Gastroesophageal sphincter (tissue), 4 donors: ENCODE measurements at regions not wholly inside any gene's neighbourhood (a gene's known extent, or its start where the extent isn't known, plus 50 kb on each side); places are given as distances from the start of the nearest gene placed in this dataset.

Experiments
- ATAC-seq: fragments of 150-250 bp; one replicate; pipeline ENCODE4 v1.9.1; 2016; ENCODE audit warnings: mild to moderate bottlenecking, moderate library complexity
- H3K27ac ChIP-seq, 4 donors: fragments of 200-600 bp; sonication (generic) in 3 of 4; 1 replicate in 3 of 4; 2 replicates in 1 of 4; pipeline ENCODE4 v1.5.1; 2016 to 2019
- H3K27me3 ChIP-seq: fragments of 200-600 bp; sonication (generic); one replicate; pipeline ENCODE4 v1.5.1; 2019
- H3K36me3 ChIP-seq, 2 donors: fragments of 200-600 bp; sonication (generic); one replicate each; pipeline ENCODE4 v1.5.1; 2019; ENCODE audit warnings: control low read depth in 1 of 2
- H3K4me1 ChIP-seq, 3 donors: fragments of 200-600 bp; sonication (generic); 1 replicate in 2 of 3; 2 replicates in 1 of 3; pipeline ENCODE4 v1.5.1; 2016 to 2019; ENCODE audit warnings: control low read depth in 2 of 3
- H3K4me3 ChIP-seq, 2 donors: fragments of 200-600 bp; sonication (generic); one replicate each; pipeline ENCODE4 v1.5.1; 2019; ENCODE audit warnings: mild to moderate bottlenecking in 1 of 2, moderate library complexity in 1 of 2
- H3K9me3 ChIP-seq, 3 donors: fragments of 200-600 bp; sonication (generic); one replicate each; pipeline ENCODE4 v1.5.1; 2017 to 2019; ENCODE audit warnings: control low read depth in 2 of 3
- EP300 ChIP-seq: sonication (generic); formaldehyde crosslinking; IDR thresholded peaks from one replicate; pipeline ENCODE4 v1.6.1; 2017; ENCODE audit warnings: antibody characterized with exemption, mild to moderate bottlenecking
- POLR2A ChIP-seq, 2 donors: fragments of 450-650 bp; IDR thresholded peaks; one replicate each; pipeline ENCODE4 v1.6.1; 2017; ENCODE audit warnings: antibody characterized with exemption in 2 of 2, mild to moderate bottlenecking in 2 of 2, moderate library complexity in 1 of 2
- POLR2AphosphoS5 ChIP-seq: sonication (generic); formaldehyde crosslinking; IDR thresholded peaks from one replicate; pipeline ENCODE4 v1.6.1; 2017; ENCODE audit warnings: antibody characterized with exemption
- WGBS, 2 donors: methylation state at CpG; one replicate each; pipeline ENCODE4 v1.1.5; 2018; ENCODE audit warnings: low coverage in 1 of 2; 5-methylcytosine and 5-hydroxymethylcytosine counted together
- TF ChIP-seq, protein P1 (sequence below), 4 experiments: fragments of 200-600 bp in 2 of 4; fragments of 450-650 bp in 2 of 4; sonication (generic) in 1 of 4; IDR thresholded peaks; one replicate each; pipeline ENCODE4 v1.5.1; 2017 to 2019; ENCODE audit warnings: antibody characterized with exemption in 4 of 4, mild to moderate bottlenecking in 2 of 4, moderate library complexity in 2 of 4

DNA sequence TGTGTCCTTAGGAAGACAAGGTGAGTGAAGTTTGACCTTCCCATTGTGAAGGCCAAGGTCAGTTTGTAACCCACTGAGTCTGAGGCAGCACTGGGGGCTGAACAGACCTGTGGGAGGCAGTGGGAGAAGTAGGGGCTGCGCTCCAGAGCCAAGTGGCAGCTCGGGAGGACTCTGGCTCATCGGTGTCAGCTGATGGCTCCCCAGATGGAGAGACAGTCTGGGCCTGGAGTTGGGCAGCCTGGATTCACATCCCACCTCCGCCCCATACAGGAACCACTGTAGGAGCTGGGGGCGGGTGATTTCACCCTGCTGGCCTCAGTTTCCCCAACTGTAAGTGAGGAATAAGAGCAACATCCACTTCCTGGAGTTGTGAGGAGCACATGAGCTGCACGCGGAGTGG is 128.4 kb downstream of the FOXL1 start:
- TF ChIP-seq EP300: no peak
- no peak for TF ChIP-seq POLR2A (IDR thresholded peaks at IDR 0.05)
- TF ChIP-seq, protein P1, sequence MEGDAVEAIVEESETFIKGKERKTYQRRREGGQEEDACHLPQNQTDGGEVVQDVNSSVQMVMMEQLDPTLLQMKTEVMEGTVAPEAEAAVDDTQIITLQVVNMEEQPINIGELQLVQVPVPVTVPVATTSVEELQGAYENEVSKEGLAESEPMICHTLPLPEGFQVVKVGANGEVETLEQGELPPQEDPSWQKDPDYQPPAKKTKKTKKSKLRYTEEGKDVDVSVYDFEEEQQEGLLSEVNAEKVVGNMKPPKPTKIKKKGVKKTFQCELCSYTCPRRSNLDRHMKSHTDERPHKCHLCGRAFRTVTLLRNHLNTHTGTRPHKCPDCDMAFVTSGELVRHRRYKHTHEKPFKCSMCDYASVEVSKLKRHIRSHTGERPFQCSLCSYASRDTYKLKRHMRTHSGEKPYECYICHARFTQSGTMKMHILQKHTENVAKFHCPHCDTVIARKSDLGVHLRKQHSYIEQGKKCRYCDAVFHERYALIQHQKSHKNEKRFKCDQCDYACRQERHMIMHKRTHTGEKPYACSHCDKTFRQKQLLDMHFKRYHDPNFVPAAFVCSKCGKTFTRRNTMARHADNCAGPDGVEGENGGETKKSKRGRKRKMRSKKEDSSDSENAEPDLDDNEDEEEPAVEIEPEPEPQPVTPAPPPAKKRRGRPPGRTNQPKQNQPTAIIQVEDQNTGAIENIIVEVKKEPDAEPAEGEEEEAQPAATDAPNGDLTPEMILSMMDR (IDR thresholded peaks at IDR 0.05): no peak
- no peak for TF ChIP-seq POLR2AphosphoS5
- no peaks in the 10 kb centered on the region for H3K4me1 ChIP-seq
- peaks cover 65% of the 10 kb centered on the region for H3K27me3 ChIP-seq
- H3K36me3 ChIP-seq: no peaks in the 10 kb centered on the region
- H3K27ac ChIP-seq: no peak overlapping the region
- no peak overlapping the region for H3K4me3 ChIP-seq
- WGBS, 2 donors: no CpG with 5 or more reads among the region's 7 CpGs
- ATAC-seq: no peak
- peaks cover 0 to 10% (median 0%) of the 10 kb centered on the region in 3 donors for H3K9me3 ChIP-seq

DNA sequence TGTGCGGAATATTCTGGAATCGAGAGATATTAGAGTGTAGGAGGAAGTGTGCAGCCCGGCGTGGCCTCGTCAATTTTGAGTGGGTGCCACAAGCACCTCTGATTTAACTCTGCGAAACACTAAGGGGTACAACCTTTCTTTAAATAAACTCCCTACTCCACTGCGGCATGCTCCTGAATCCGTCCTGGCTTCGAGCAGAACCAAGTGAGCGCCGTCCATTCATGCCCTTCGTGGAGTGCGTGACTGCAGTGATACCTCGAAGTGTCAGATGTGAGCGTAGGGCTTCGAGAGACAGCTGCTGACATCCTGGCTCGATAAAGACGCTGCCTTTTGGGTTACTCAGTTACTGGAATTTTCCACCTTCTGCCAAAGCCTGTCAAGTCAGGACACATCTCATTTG is 128.8 kb downstream of the FOXL1 start:
- 80 to 88% methylated on average over 4 to 16 of the region's 18 CpGs for WGBS, 2 donors
- TF ChIP-seq, protein P1 (IDR thresholded peaks at IDR 0.05): no peak
- TF ChIP-seq POLR2A (IDR thresholded peaks at IDR 0.05) (no peak), EP300 (no peak), POLR2AphosphoS5 (no peak)
- no peak for ATAC-seq

GRCh38 chr16:86707581-86707980 is 129.2 kb downstream of the FOXL1 start:
- 60 to 79% methylated on average over 2 to 10 of the region's 20 CpGs for WGBS, 2 donors
- TF ChIP-seq POLR2AphosphoS5 (no peak), POLR2A (IDR thresholded peaks at IDR 0.05) (no peak), EP300 (no peak)
- TF ChIP-seq, protein P1 (IDR thresholded peaks at IDR 0.05): no peak
- no peaks in the 10 kb centered on the region for H3K4me1 ChIP-seq
- H3K9me3 ChIP-seq: peaks cover 0 to 10% (median 0%) of the 10 kb centered on the region in 3 donors
- H3K27me3 ChIP-seq: peaks cover 72% of the 10 kb centered on the region
- no peak overlapping the region for H3K4me3 ChIP-seq
- no peak for ATAC-seq
- no peaks in the 10 kb centered on the region for H3K36me3 ChIP-seq
- no peak overlapping the region for H3K27ac ChIP-seq

More for the DNA sequence above, 128.8 kb downstream of the FOXL1 start:
- no peak overlapping the region for H3K4me3 ChIP-seq
- H3K27me3 ChIP-seq: peaks cover 68% of the 10 kb centered on the region
- H3K36me3 ChIP-seq: no peaks in the 10 kb centered on the region
- no peaks in the 10 kb centered on the region for H3K4me1 ChIP-seq
- H3K27ac ChIP-seq: no peak overlapping the region
- H3K9me3 ChIP-seq: peaks cover 0 to 10% (median 0%) of the 10 kb centered on the region in 3 donors

DNA sequence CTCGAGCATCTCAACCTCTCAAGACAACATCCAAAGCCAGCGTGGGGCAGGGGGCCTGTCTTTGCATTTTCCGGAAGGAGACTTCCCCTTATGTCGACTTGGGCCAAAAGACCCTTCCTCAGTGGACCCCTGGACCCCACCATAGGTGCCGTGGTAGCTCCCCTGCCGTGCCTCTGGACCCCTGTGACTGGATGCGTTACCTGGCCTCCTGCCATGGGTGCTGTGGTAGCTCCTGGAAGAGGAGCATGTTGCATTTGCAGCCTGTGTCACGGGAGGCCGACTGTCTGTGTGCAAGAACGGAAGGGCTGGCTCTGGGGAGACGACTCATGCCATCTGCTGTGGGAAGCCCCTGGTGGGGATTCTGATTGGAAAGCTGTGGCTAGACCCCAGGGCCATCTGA is 130.1 kb downstream of the FOXL1 start:
- no peak for TF ChIP-seq POLR2A (IDR thresholded peaks at IDR 0.05)
- TF ChIP-seq EP300: no peak
- TF ChIP-seq, protein P1 (IDR thresholded peaks at IDR 0.05): no peak
- no peak for TF ChIP-seq POLR2AphosphoS5
- ATAC-seq: no peak
- H3K27me3 ChIP-seq: peaks cover 81% of the 10 kb centered on the region

GRCh38 chr16:86709103-86709502 is 130.8 kb downstream of the FOXL1 start:
- 73 to 74% methylated on average over 2 to 3 of the region's 3 CpGs for WGBS, 2 donors
- peaks cover 81% of the 10 kb centered on the region for H3K27me3 ChIP-seq

More for the DNA sequence above, 130.1 kb downstream of the FOXL1 start:
- H3K4me1 ChIP-seq: no peaks in the 10 kb centered on the region
- no CpG with 5 or more reads among the region's 11 CpGs for WGBS, 2 donors
- H3K27ac ChIP-seq: no peak overlapping the region
- H3K36me3 ChIP-seq: no peaks in the 10 kb centered on the region
- H3K4me3 ChIP-seq: no peak overlapping the region
- H3K9me3 ChIP-seq: peaks cover 0 to 10% (median 0%) of the 10 kb centered on the region in 3 donors

More at GRCh38 chr16:86709103-86709502, 130.8 kb downstream of the FOXL1 start:
- no peaks in the 10 kb centered on the region for H3K36me3 ChIP-seq
- ATAC-seq: no peak
- no peak overlapping the region for H3K4me3 ChIP-seq
- peaks cover 0 to 10% (median 0%) of the 10 kb centered on the region in 3 donors for H3K9me3 ChIP-seq
- no peak for TF ChIP-seq POLR2A (IDR thresholded peaks at IDR 0.05)
- TF ChIP-seq, protein P1 (IDR thresholded peaks at IDR 0.05): no peak
- no peak for TF ChIP-seq POLR2AphosphoS5
- no peak for TF ChIP-seq EP300
- no peak overlapping the region for H3K27ac ChIP-seq
- no peaks in the 10 kb centered on the region for H3K4me1 ChIP-seq
